ENCODE measurements at regions not wholly inside any gene's neighbourhood (a gene's known extent, or its start where the extent isn't known, plus 50 kb on each side); places are given as distances from the start of the nearest gene placed in this dataset.

GRCh38 chr3:107268469-107268868, 108.8 kb upstream of the CCDC54 start:
- Histone ChIP-seq H3K36me3 (ENCODE audit: insufficient read depth, low read length) (no peaks in the 10 kb centered on the region), H3K4me1 (ENCODE audit: low read length) (no peaks in the 10 kb centered on the region), H2AFZ (ENCODE audit: low read length) (no peak overlapping the region), H3K9ac (ENCODE audit: low read length) (no peak overlapping the region), H3K27me3 (ENCODE audit: low read length) (no peaks in the 10 kb centered on the region), H3K79me2 (ENCODE audit: low read length) (no peaks in the 10 kb centered on the region), H3K4me3 (ENCODE audit: low read length) (no peak overlapping the region), H3K9me2 (replicated peaks; ENCODE audit: insufficient read depth, low read length) (no peaks in the 10 kb centered on the region), H3K4me2 (ENCODE audit: low read depth, low read length, poor library complexity, severe bottlenecking) (no peak overlapping the region), H3K9me3 (ENCODE audit: low read length) (no peaks in the 10 kb centered on the region), H4K20me1 (ENCODE audit: insufficient read depth, low read depth, low read length) (no peaks in the 10 kb centered on the region), H3K27ac (ENCODE audit: low read length) (no peak overlapping the region)
- no peak for DNase-seq

DNA sequence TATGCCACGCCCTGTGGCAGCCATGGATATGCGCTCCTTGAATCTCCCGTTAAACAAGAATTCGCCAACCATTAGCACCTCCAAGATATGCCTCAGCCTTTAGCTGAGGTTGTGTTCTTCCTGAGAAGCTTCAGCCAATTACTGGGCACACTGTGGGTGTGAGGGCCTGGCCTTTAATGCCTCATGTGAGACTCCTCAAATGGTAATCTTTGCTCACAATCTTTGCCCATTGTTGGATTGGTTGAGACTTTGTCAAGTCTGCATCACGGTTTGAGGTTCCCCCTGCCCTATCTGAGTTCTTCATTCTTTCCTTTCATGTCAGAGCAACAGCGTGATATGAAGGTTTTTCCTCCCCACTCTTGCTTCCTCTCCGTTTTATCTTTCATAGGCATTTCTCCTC, 108.1 kb upstream of the CCDC54 start:
- Histone ChIP-seq H3K4me1 (ENCODE audit: low read length) (no peaks in the 10 kb centered on the region), H3K27me3 (ENCODE audit: low read length) (no peaks in the 10 kb centered on the region), H3K27ac (ENCODE audit: low read length) (no peak overlapping the region), H4K20me1 (ENCODE audit: insufficient read depth, low read depth, low read length) (no peaks in the 10 kb centered on the region), H3K9ac (ENCODE audit: low read length) (no peak overlapping the region), H3K36me3 (ENCODE audit: insufficient read depth, low read length) (no peaks in the 10 kb centered on the region), H2AFZ (ENCODE audit: low read length) (no peak overlapping the region), H3K4me2 (ENCODE audit: low read depth, low read length, poor library complexity, severe bottlenecking) (no peak overlapping the region), H3K4me3 (ENCODE audit: low read length) (no peak overlapping the region), H3K9me2 (replicated peaks; ENCODE audit: insufficient read depth, low read length) (no peaks in the 10 kb centered on the region), H3K9me3 (ENCODE audit: low read length) (no peaks in the 10 kb centered on the region), H3K79me2 (ENCODE audit: low read length) (no peaks in the 10 kb centered on the region)
- no peak for DNase-seq

GRCh38 chr3:107271787-107272387, 105.4 kb upstream of the CCDC54 start:
- no peaks in the 10 kb centered on the region for H3K4me1 ChIP-seq (ENCODE audit: low read length)
- no peak overlapping the region for H3K4me3 ChIP-seq (ENCODE audit: low read length)
- no peaks in the 10 kb centered on the region for H3K36me3 ChIP-seq (ENCODE audit: insufficient read depth, low read length)
- no peaks in the 10 kb centered on the region for H4K20me1 ChIP-seq (ENCODE audit: insufficient read depth, low read depth, low read length)
- peak; percentile 80 for DNase-seq
- no peaks in the 10 kb centered on the region for H3K27me3 ChIP-seq (ENCODE audit: low read length)
- no peaks in the 10 kb centered on the region for H3K9me2 ChIP-seq (replicated peaks; ENCODE audit: insufficient read depth, low read length)
- H3K9me3 ChIP-seq (ENCODE audit: low read length), result no peaks in the 10 kb centered on the region
- no peak overlapping the region for H3K9ac ChIP-seq (ENCODE audit: low read length)
- no peak overlapping the region for H3K27ac ChIP-seq (ENCODE audit: low read length)
- no peak overlapping the region for H2AFZ ChIP-seq (ENCODE audit: low read length)
- H3K79me2 ChIP-seq (ENCODE audit: low read length), result no peaks in the 10 kb centered on the region
- no peak overlapping the region for H3K4me2 ChIP-seq (ENCODE audit: low read depth, low read length, poor library complexity, severe bottlenecking)

- Histone ChIP-seq H3K27me3 (ENCODE audit: low read length) (no peaks in the 10 kb centered on the region), H3K36me3 (ENCODE audit: insufficient read depth, low read length) (no peaks in the 10 kb centered on the region), H3K4me2 (ENCODE audit: low read depth, low read length, poor library complexity, severe bottlenecking) (no peak overlapping the region), H3K9me3 (ENCODE audit: low read length) (no peaks in the 10 kb centered on the region), H3K4me1 (ENCODE audit: low read length) (no peaks in the 10 kb centered on the region), H2AFZ (ENCODE audit: low read length) (no peak overlapping the region), H3K79me2 (ENCODE audit: low read length) (no peaks in the 10 kb centered on the region), H4K20me1 (ENCODE audit: insufficient read depth, low read depth, low read length) (no peaks in the 10 kb centered on the region), H3K27ac (ENCODE audit: low read length) (no peak overlapping the region), H3K9me2 (replicated peaks; ENCODE audit: insufficient read depth, low read length) (no peaks in the 10 kb centered on the region), H3K9ac (ENCODE audit: low read length) (no peak overlapping the region), H3K4me3 (ENCODE audit: low read length) (no peak overlapping the region)
- no peak for DNase-seq
These were observed 104.8 kb upstream of the CCDC54 start for GRCh38 chr3:107272471-107272870.

DNA sequence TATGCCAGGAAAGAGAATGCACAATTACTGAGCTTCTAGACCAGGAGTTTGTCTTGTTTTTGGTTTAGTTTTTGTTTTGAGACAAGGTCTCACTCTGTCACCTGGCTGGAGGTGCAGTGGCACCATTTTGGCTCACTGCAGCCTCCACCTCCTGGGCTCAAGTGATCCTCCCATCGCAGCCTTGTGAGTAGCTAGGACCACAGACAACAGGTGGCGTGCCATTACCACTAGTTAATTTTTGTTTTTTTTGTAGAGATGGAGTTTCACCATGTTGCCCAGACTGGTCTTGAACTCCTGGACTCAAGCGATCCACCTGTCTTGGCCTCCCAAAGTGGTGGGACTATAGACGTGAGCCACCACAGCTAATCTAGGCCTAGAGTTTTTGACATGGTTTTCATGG, 104.4 kb upstream of the CCDC54 start:
- H3K9ac ChIP-seq (ENCODE audit: low read length), result no peak overlapping the region
- peak; percentile 72 for DNase-seq
- H3K4me1 ChIP-seq (ENCODE audit: low read length), result no peaks in the 10 kb centered on the region
- no peak overlapping the region for H2AFZ ChIP-seq (ENCODE audit: low read length)
- no peaks in the 10 kb centered on the region for H3K36me3 ChIP-seq (ENCODE audit: insufficient read depth, low read length)
- no peaks in the 10 kb centered on the region for H3K9me3 ChIP-seq (ENCODE audit: low read length)
- H3K27me3 ChIP-seq (ENCODE audit: low read length), result no peaks in the 10 kb centered on the region
- H3K79me2 ChIP-seq (ENCODE audit: low read length), result no peaks in the 10 kb centered on the region
- H3K27ac ChIP-seq (ENCODE audit: low read length), result no peak overlapping the region
- no peak overlapping the region for H3K4me2 ChIP-seq (ENCODE audit: low read depth, low read length, poor library complexity, severe bottlenecking)
- H3K9me2 ChIP-seq (replicated peaks; ENCODE audit: insufficient read depth, low read length), result no peaks in the 10 kb centered on the region
- H3K4me3 ChIP-seq (ENCODE audit: low read length), result no peak overlapping the region
- no peaks in the 10 kb centered on the region for H4K20me1 ChIP-seq (ENCODE audit: insufficient read depth, low read depth, low read length)

- Histone ChIP-seq H3K9me3 (ENCODE audit: low read length) (no peaks in the 10 kb centered on the region), H3K4me1 (ENCODE audit: low read length) (no peaks in the 10 kb centered on the region), H3K4me3 (ENCODE audit: low read length) (no peak overlapping the region), H4K20me1 (ENCODE audit: insufficient read depth, low read depth, low read length) (no peaks in the 10 kb centered on the region), H3K9me2 (replicated peaks; ENCODE audit: insufficient read depth, low read length) (no peaks in the 10 kb centered on the region), H3K79me2 (ENCODE audit: low read length) (no peaks in the 10 kb centered on the region), H2AFZ (ENCODE audit: low read length) (no peak overlapping the region), H3K27ac (ENCODE audit: low read length) (no peak overlapping the region), H3K36me3 (ENCODE audit: insufficient read depth, low read length) (no peaks in the 10 kb centered on the region), H3K27me3 (ENCODE audit: low read length) (no peaks in the 10 kb centered on the region), H3K4me2 (ENCODE audit: low read depth, low read length, poor library complexity, severe bottlenecking) (no peak overlapping the region), H3K9ac (ENCODE audit: low read length) (no peak overlapping the region)
- DNase-seq, result no peak
These were observed 103.5 kb upstream of the CCDC54 start for GRCh38 chr3:107273771-107274170.

DNA sequence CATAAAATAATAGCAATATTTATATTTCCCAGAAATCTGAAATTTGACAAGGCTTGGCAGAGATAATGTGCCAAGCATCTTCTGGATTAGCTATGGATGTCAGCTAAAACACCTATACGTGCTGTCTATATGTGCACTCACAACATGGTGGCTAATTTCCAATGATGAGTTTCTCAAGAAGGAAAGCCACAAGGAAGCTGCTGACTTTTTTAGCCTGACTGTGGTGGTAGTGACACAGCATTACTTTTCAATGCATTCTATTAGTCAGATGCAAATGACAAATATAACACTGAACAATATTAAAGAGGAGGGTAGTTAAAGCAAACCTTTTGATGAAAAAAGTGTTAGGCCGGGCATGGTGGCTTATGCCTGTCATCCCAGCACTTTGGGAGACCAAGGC, 101.7 kb upstream of the CCDC54 start:
- DNase-seq, result no peak
- Histone ChIP-seq H3K9me2 (replicated peaks; ENCODE audit: insufficient read depth, low read length) (no peaks in the 10 kb centered on the region), H2AFZ (ENCODE audit: low read length) (no peak overlapping the region), H3K4me2 (ENCODE audit: low read depth, low read length, poor library complexity, severe bottlenecking) (no peak overlapping the region), H3K4me3 (ENCODE audit: low read length) (no peak overlapping the region), H3K4me1 (ENCODE audit: low read length) (no peaks in the 10 kb centered on the region), H3K9me3 (ENCODE audit: low read length) (no peaks in the 10 kb centered on the region), H3K9ac (ENCODE audit: low read length) (no peak overlapping the region), H3K36me3 (ENCODE audit: insufficient read depth, low read length) (no peaks in the 10 kb centered on the region), H3K27me3 (ENCODE audit: low read length) (no peaks in the 10 kb centered on the region), H3K79me2 (ENCODE audit: low read length) (no peaks in the 10 kb centered on the region), H4K20me1 (ENCODE audit: insufficient read depth, low read depth, low read length) (no peaks in the 10 kb centered on the region), H3K27ac (ENCODE audit: low read length) (no peak overlapping the region)

GRCh38 chr3:107283948-107284347, 93.3 kb upstream of the CCDC54 start:
- no peaks in the 10 kb centered on the region for H3K27me3 ChIP-seq (ENCODE audit: low read length)
- H3K36me3 ChIP-seq (ENCODE audit: insufficient read depth, low read length), result no peaks in the 10 kb centered on the region
- no peak overlapping the region for H3K27ac ChIP-seq (ENCODE audit: low read length)
- H3K4me3 ChIP-seq (ENCODE audit: low read length), result no peak overlapping the region
- no peaks in the 10 kb centered on the region for H3K9me3 ChIP-seq (ENCODE audit: low read length)
- H3K4me1 ChIP-seq (ENCODE audit: low read length), result no peaks in the 10 kb centered on the region
- no peak for DNase-seq
- H4K20me1 ChIP-seq (ENCODE audit: insufficient read depth, low read depth, low read length), result no peaks in the 10 kb centered on the region
- no peak overlapping the region for H3K9ac ChIP-seq (ENCODE audit: low read length)
- no peak overlapping the region for H2AFZ ChIP-seq (ENCODE audit: low read length)
- no peaks in the 10 kb centered on the region for H3K79me2 ChIP-seq (ENCODE audit: low read length)
- no peaks in the 10 kb centered on the region for H3K9me2 ChIP-seq (replicated peaks; ENCODE audit: insufficient read depth, low read length)
- H3K4me2 ChIP-seq (ENCODE audit: low read depth, low read length, poor library complexity, severe bottlenecking), result no peak overlapping the region

GRCh38 chr3:107284612-107285011, 92.6 kb upstream of the CCDC54 start:
- Histone ChIP-seq H4K20me1 (ENCODE audit: insufficient read depth, low read depth, low read length) (no peaks in the 10 kb centered on the region), H3K79me2 (ENCODE audit: low read length) (no peaks in the 10 kb centered on the region), H3K4me2 (ENCODE audit: low read depth, low read length, poor library complexity, severe bottlenecking) (no peak overlapping the region), H3K9ac (ENCODE audit: low read length) (no peak overlapping the region), H3K9me2 (replicated peaks; ENCODE audit: insufficient read depth, low read length) (no peaks in the 10 kb centered on the region), H3K9me3 (ENCODE audit: low read length) (no peaks in the 10 kb centered on the region), H3K27me3 (ENCODE audit: low read length) (no peaks in the 10 kb centered on the region), H3K36me3 (ENCODE audit: insufficient read depth, low read length) (no peaks in the 10 kb centered on the region), H3K4me1 (ENCODE audit: low read length) (no peaks in the 10 kb centered on the region), H3K27ac (ENCODE audit: low read length) (no peak overlapping the region), H3K4me3 (ENCODE audit: low read length) (no peak overlapping the region), H2AFZ (ENCODE audit: low read length) (no peak overlapping the region)
- no peak for DNase-seq

Data from Karpas-422 (cell line).